ENCODE measurements at regions not wholly inside any gene's neighbourhood (a gene's known extent, or its start where the extent isn't known, plus 50 kb on each side); places are given as distances from the start of the nearest gene placed in this dataset.
A peak's percentile ranks its signal among the peaks of the same experiment; 100 is the strongest.

DNA sequence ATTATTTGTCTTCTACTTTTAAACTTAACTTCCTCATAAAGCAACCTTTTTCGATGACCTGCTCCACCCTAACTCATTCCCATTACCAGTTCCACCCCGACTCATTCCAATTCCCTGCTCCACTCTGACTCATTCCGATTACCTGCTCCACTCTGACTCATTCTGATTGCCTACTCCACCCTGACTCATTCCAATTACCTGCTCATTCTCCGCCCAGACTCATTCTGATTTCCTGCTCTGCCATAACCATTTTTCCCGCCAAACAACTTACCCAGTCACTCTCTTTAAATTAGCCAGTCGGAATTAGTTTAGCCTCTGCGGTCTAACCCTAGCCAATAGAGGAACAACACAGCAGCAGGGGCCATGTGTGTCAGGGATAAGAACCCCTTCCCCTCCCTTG lies 249.1 kb downstream of the DPY19L2 start:
- intact Hi-C loops (cut with DNase I): no loop called here
- ATAC-seq: no peak

DNA sequence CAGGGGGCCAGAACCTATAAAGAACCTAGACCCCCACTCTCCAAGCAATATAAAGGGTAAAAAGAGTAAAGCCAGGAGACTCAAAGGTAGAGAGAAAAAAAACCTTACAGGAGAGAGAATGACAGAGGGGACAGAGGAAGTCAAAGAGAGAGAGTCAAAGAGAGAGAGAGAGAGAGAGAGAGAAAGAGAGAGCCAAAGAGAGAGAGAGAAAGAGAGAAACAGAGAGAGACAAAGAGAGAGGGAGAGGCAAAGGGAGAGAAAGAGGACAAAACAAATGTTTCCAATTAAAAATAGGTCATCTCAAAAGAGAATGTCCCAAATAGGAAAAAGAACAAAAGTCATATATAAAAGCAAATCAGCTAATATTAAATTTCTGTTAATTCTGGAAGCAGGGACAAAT lies 251.5 kb downstream of the DPY19L2 start:
- DNase-seq (ENCODE audit: low spot score): no peak
- intact Hi-C loops (cut with DNase I): no loop called here
- ATAC-seq: no peak

More for the DNA sequence above, 249.1 kb downstream of the DPY19L2 start:
- DNase-seq (ENCODE audit: low spot score): no peak

- intact Hi-C loops (cut with DNase I): no loop called here
- ATAC-seq (no peak), DNase-seq (ENCODE audit: low spot score) (no peak)
These were observed 252.9 kb downstream of the DPY19L2 start for GRCh38 chr12:63415357-63415756.

- ATAC-seq: no peak
- intact Hi-C loops (cut with DNase I): no loop called here
These were observed 258.1 kb downstream of the DPY19L2 start for GRCh38 chr12:63410197-63410596.

DNA sequence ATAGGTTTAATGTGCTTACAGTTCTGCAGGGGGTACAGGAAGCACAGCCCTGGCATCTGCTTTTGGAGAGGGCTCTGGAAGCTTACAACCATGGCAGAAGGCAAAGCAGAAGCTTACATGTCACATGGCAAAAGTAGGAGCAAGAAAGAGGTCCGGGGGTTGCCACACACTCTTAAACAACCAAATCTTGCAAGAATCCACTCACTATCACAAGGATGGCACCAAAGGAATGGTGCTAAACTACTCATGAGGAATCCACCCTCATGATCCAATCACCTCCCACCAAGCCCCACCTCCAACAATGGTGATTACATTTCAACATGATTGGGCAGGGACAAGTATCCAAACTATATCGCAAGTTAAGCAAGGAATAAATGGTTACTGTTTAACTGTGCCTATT lies 255.8 kb upstream of the AVPR1A start:
- ATAC-seq: no peak
- intact Hi-C loops (cut with DNase I): no loop called here
- no peak for DNase-seq (ENCODE audit: low spot score)

More at GRCh38 chr12:63410197-63410596, 258.1 kb downstream of the DPY19L2 start:
- DNase-seq (ENCODE audit: low spot score): no peak

- intact Hi-C loops (cut with DNase I): no loop called here
- no peak for ATAC-seq
- no peak for DNase-seq (ENCODE audit: low spot score)
These were observed 253.6 kb upstream of the AVPR1A start for GRCh38 chr12:63404611-63405010.

GRCh38 chr12:63403256-63403655 lies 252.3 kb upstream of the AVPR1A start:
- no peak for ATAC-seq
- no peak for DNase-seq (ENCODE audit: low spot score)
- intact Hi-C loops (cut with DNase I): no loop called here

DNA sequence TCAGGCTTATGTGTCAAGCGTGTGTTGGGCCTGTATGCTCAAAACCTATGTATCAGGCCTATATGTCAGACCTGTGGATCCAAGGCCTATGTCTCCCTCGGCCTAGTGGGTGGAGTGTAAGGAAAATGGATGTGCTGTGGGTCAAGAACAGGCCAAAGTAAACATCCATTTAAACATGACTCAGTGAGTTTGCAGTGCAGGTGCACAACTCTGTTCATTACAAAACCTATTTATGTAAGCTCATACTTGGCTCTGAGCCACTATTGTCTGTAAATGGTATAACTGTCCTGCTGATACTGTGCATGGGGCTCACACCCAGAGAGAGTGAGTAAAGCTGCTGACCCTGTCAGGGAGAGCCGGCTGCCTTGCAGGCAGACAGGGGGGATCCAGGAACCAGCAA lies 249.7 kb upstream of the AVPR1A start:
- intact Hi-C loops (cut with DNase I): no loop called here
- ATAC-seq (no peak), DNase-seq (ENCODE audit: low spot score) (no peak)

DNA sequence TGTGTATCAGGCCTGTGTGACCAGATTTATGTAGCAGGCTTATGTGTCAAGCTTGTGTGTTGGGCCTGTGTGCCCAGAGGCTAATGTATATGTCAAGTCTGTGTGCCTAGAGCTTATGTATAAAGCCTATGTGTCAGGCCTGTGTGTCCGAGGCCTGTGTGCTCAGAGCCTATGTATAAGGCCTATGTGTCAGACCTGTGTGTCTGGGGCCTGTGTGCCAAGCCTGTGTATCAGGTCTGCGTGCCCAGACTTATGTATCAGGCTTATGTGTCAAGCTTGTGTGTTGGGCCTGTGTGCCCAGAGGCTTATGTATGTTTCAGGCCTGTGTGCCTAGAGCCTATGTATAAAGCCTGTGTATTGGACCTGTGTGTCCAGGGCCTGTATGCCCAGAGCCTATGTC lies 249.3 kb upstream of the AVPR1A start:
- intact Hi-C loops (cut with DNase I): no loop called here

GRCh38 chr12:63397807-63398206 lies 246.8 kb upstream of the AVPR1A start:
- intact Hi-C loops (cut with DNase I): no loop called here
- DNase-seq (ENCODE audit: low spot score) (no peak), ATAC-seq (no peak)

More for the DNA sequence above, 249.3 kb upstream of the AVPR1A start:
- no peak for DNase-seq (ENCODE audit: low spot score)
- peak; percentile 17 for ATAC-seq

DNA sequence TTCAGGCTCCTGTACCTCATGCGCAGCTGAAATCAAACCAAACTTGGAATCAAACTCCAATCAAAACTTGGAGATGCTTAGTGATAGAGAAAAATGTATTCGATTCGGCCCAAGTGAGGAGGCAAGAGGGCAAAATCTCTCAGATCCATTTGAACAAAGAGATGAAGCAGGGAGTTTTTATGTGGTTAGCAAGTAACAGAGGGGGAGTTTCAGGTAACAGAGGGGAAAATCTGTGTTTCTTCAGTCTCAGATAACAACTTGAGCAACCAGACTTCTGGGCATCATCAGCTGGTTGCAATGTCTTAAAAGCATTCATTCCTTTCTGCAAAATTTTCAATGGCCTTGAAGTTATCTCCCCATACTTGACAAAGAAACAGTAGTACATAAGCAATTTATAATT lies 245.1 kb upstream of the AVPR1A start:
- intact Hi-C loops (cut with DNase I): no loop called here
- DNase-seq (ENCODE audit: low spot score): no peak

GRCh38 chr12:63394983-63395382 lies 244.0 kb upstream of the AVPR1A start:
- intact Hi-C loops (cut with DNase I): no loop called here
- no peak for DNase-seq (ENCODE audit: low spot score)
- ATAC-seq: no peak

More for the DNA sequence above, 245.1 kb upstream of the AVPR1A start:
- no peak for ATAC-seq

DNA sequence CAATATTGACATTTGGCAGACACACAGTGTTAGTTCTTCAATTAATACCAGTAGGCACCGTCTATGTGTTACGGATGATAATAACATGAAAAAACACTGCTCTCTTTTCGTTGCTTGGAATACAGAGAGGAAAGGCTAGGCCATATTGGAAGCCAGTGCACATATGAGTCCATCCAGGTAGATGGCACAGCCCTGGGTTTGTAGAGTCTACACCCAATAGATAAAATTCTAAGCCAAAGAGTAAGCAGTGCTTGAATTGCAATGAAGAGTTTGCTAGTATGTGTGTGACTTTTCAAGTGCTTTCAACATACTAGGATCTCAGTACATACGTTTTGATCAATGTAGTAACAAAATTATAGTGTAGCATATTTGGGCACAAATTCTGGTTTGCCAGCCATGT lies 243.3 kb upstream of the AVPR1A start:
- DNase-seq (ENCODE audit: low spot score): no peak
- no peak for ATAC-seq
- intact Hi-C loops (cut with DNase I): no loop called here

GRCh38 chr12:63389211-63389610 lies 238.2 kb upstream of the AVPR1A start:
- intact Hi-C loops (cut with DNase I): no loop called here
- ATAC-seq: no peak

GRCh38 chr12:63387771-63388170 lies 236.8 kb upstream of the AVPR1A start:
- intact Hi-C loops (cut with DNase I): no loop called here
- DNase-seq (ENCODE audit: low spot score) (no peak), ATAC-seq (no peak)

More at GRCh38 chr12:63389211-63389610, 238.2 kb upstream of the AVPR1A start:
- no peak for DNase-seq (ENCODE audit: low spot score)

- ATAC-seq: no peak
- intact Hi-C loops (cut with DNase I): no loop called here
- no peak for DNase-seq (ENCODE audit: low spot score)
These were observed 231.9 kb upstream of the AVPR1A start for GRCh38 chr12:63382930-63383329.

- ATAC-seq (no peak), DNase-seq (ENCODE audit: low spot score) (no peak)
- intact Hi-C loops (cut with DNase I): no loop called here
These were observed 211.8 kb upstream of the AVPR1A start for GRCh38 chr12:63362791-63363190.

- ATAC-seq (no peak), DNase-seq (ENCODE audit: low spot score) (no peak)
- intact Hi-C loops (cut with DNase I): no loop called here
These were observed 211.2 kb upstream of the AVPR1A start for GRCh38 chr12:63362166-63362565.

DNA sequence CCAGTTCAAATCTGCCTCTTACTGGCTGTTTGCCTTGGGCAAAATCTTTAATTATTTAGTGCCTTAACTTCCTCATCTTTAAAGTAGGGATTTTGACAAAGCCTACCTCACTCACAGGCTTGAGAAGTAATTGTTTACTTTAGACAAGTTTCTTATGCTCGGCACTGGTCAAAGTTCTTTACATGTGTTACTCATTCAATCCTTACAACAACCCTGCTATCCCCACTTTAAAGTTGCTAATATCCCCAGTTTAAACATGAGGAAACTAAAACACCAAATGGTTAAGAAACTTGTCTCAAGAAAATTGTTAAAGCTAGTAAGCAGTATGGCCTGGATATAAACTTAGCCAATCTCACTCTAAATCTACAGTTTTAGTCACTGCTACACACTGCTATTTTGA lies 204.0 kb upstream of the AVPR1A start:
- ATAC-seq (no peak), DNase-seq (ENCODE audit: low spot score) (no peak)
- intact Hi-C loops (cut with DNase I): no loop called here

DNA sequence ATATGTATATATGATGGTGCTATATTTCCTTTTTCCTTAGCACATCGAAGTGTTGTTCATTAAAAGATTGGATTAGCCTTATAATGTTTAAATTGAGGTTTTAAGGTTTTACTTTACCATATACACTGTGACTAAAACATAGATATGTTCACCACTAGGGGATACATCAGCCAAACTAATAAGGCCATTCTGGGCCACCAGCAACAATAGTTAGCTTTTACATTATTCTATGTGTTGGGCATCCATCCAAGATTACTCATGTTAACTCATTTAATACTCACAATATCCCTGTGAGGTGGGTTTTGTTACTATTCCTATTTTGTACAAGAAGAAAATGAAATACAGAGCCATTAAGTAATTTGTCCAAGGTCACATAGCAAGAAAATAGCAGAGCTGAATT lies 202.6 kb upstream of the AVPR1A start:
- intact Hi-C loops (cut with DNase I): no loop called here
- DNase-seq (ENCODE audit: low spot score): no peak
- no peak for ATAC-seq

- intact Hi-C loops (cut with DNase I): no loop called here
- no peak for ATAC-seq
- no peak for DNase-seq (ENCODE audit: low spot score)
These were observed 200.4 kb upstream of the AVPR1A start for GRCh38 chr12:63351370-63351769.

GRCh38 chr12:63348556-63348955 lies 197.6 kb upstream of the AVPR1A start:
- ATAC-seq (no peak), DNase-seq (ENCODE audit: low spot score) (no peak)
- intact Hi-C loops (cut with DNase I): no loop called here

Measured in sciatic nerve (tissue), 2 donors.